Neutrophil (primary cell): ENCODE measurements at regions not wholly inside any gene's neighbourhood (a gene's known extent, or its start where the extent isn't known, plus 50 kb on each side); places are given as distances from the start of the nearest gene placed in this dataset.

ENCODE experiments used
- H3K27ac ChIP-seq: fragments of 200-600 bp; sonication (generic); 2 replicates; pipeline ENCODE4 v1.5.1; 2016; ENCODE audit warnings: mild to moderate bottlenecking, moderate library complexity
- H3K27me3 ChIP-seq: fragments of 200-600 bp; sonication (generic); 2 replicates; pipeline ENCODE4 v1.6.0; 2016; ENCODE audit warnings: mild to moderate bottlenecking
- H3K36me3 ChIP-seq: fragments of 200-600 bp; sonication (generic); 2 replicates; pipeline ENCODE4 v1.5.1; 2017
- H3K4me1 ChIP-seq, 2 experiments: fragments of 200-600 bp in 1 of 2; sonication (generic) in 1 of 2; 1 replicate in 1 of 2; 2 replicates in 1 of 2; pipeline versions ENCODE4 v1.5.1 to v1.6.1; 2013 to 2016; ENCODE audit warnings: low read depth in 1 of 2, low read length in 1 of 2, mild to moderate bottlenecking in 1 of 2, moderate library complexity in 1 of 2; ENCODE audit not compliant: control insufficient read depth in 1 of 2, insufficient read depth in 1 of 2
- H3K4me3 ChIP-seq, 2 experiments: fragments of 200-600 bp in 1 of 2; sonication (generic) in 1 of 2; 1 replicate in 1 of 2; 2 replicates in 1 of 2; pipeline ENCODE4 v1.5.1; 2013 to 2016; ENCODE audit warnings: low read depth in 1 of 2, low read length in 1 of 2, mild to moderate bottlenecking in 1 of 2, moderate library complexity in 1 of 2
- H3K9me3 ChIP-seq: fragments of 200-600 bp; sonication (generic); 2 replicates; pipeline ENCODE4 v1.5.1; 2016
- CTCF ChIP-seq: fragments of 200-600 bp; sonication (generic); IDR thresholded peaks from 2 replicates; pipeline ENCODE4 v1.5.1; 2016; ENCODE audit warnings: antibody characterized with exemption

GRCh38 chr3:66723231-66723630, 222.4 kb upstream of the LRIG1 start:
- Histone ChIP-seq H3K4me3 (no peak overlapping the region), H3K4me1 (no peaks in the 10 kb centered on the region), H3K27ac (no peak overlapping the region), H3K36me3 (no peaks in the 10 kb centered on the region), H3K9me3 (no peaks in the 10 kb centered on the region), H3K27me3 (no peaks in the 10 kb centered on the region)
- TF ChIP-seq CTCF = no peak

GRCh38 chr3:66729687-66730393, 229.0 kb upstream of the LRIG1 start:
- no peak overlapping the region for H3K27ac ChIP-seq
- no peak for TF ChIP-seq CTCF
- peaks cover 5% of the 10 kb centered on the region for H3K27me3 ChIP-seq
- H3K4me3 ChIP-seq = no peak overlapping the region
- no peaks in the 10 kb centered on the region for H3K4me1 ChIP-seq
- H3K9me3 ChIP-seq = no peaks in the 10 kb centered on the region
- no peaks in the 10 kb centered on the region for H3K36me3 ChIP-seq

- Histone ChIP-seq H3K27me3 (peaks cover 4% of the 10 kb centered on the region), H3K9me3 (no peaks in the 10 kb centered on the region), H3K36me3 (no peaks in the 10 kb centered on the region), H3K4me3 (no peak overlapping the region), H3K4me1 (no peaks in the 10 kb centered on the region), H3K27ac (no peak overlapping the region)
- no peak for TF ChIP-seq CTCF
Measured at GRCh38 chr3:66738625-66739365, 238.0 kb upstream of the LRIG1 start.

- H3K36me3 ChIP-seq = no peaks in the 10 kb centered on the region
- H3K4me3 ChIP-seq = no peak overlapping the region
- TF ChIP-seq CTCF = no peak
Measured at GRCh38 chr3:66740260-66740659, 239.4 kb upstream of the LRIG1 start.

GRCh38 chr3:66744521-66744920, 243.7 kb upstream of the LRIG1 start:
- peaks cover 4% of the 10 kb centered on the region for H3K27me3 ChIP-seq
- H3K36me3 ChIP-seq = no peaks in the 10 kb centered on the region
- no peaks in the 10 kb centered on the region for H3K4me1 ChIP-seq
- no peak overlapping the region for H3K27ac ChIP-seq
- H3K4me3 ChIP-seq = no peak overlapping the region
- no peak for TF ChIP-seq CTCF
- no peaks in the 10 kb centered on the region for H3K9me3 ChIP-seq

More at GRCh38 chr3:66740260-66740659, 239.4 kb upstream of the LRIG1 start:
- Histone ChIP-seq H3K27me3 (peaks cover 4% of the 10 kb centered on the region), H3K4me1 (no peaks in the 10 kb centered on the region), H3K9me3 (no peaks in the 10 kb centered on the region), H3K27ac (no peak overlapping the region)
